Thyroid gland (tissue), 4 donors: ENCODE measurements at regions not wholly inside any gene's neighbourhood (a gene's known extent, or its start where the extent isn't known, plus 50 kb on each side); places are given as distances from the start of the nearest gene placed in this dataset.
"Not testable (repeated sequence)": the region's sequence is repeated elsewhere in the genome, so short reads cannot be mapped to it uniquely, and the experiment has no call there.

ENCODE experiments used
- DNase-seq, 2 donors: peaks; one replicate each; pipeline ENCODE4 v3.0.0-alpha.2; 2019
- H3K27ac ChIP-seq, 3 donors: fragments of 200-600 bp; sonication (generic); 1 replicate in 2 of 3; 2 replicates in 1 of 3; pipeline ENCODE4 v1.5.1; 2016 to 2019; ENCODE audit warnings: mild to moderate bottlenecking in 1 of 3, moderate library complexity in 1 of 3
- H3K27me3 ChIP-seq: fragments of 200-600 bp; sonication (generic); one replicate; pipeline ENCODE4 v1.5.1; 2019
- H3K36me3 ChIP-seq, 2 donors: fragments of 200-600 bp; sonication (generic); one replicate each; pipeline ENCODE4 v1.5.1; 2016 to 2019
- H3K4me1 ChIP-seq, 2 donors: fragments of 200-600 bp; sonication (generic); one replicate each; pipeline ENCODE4 v1.5.1; 2017 to 2019
- H3K4me3 ChIP-seq, 3 donors: fragments of 200-600 bp; sonication (generic); replicated peaks in 1 of 3; 1 replicate in 2 of 3; 2 replicates in 1 of 3; pipeline ENCODE4 v1.5.1; 2016; ENCODE audit warnings: mild to moderate bottlenecking in 1 of 3
- H3K9me3 ChIP-seq: fragments of 200-600 bp; sonication (generic); one replicate; pipeline ENCODE4 v1.5.1; 2017
- POLR2A ChIP-seq, 2 donors: fragments of 450-650 bp; IDR thresholded peaks; one replicate each; pipeline ENCODE4 v1.6.1; 2017; ENCODE audit warnings: antibody characterized with exemption in 2 of 2, mild to moderate bottlenecking in 2 of 2, moderate library complexity in 1 of 2
- WGBS, 2 donors: methylation state at CpG; one replicate each; pipeline ENCODE4 v1.1.5; 2017; 5-methylcytosine and 5-hydroxymethylcytosine counted together
- intact Hi-C: fragments of 100-400 bp; cut with DNase I; formaldehyde crosslinking; loops from one replicate; pipeline ENCODE4 v1.15.1; 2023
- TF ChIP-seq, protein P1 (sequence below), 6 experiments: fragments of 200-600 bp in 3 of 6; fragments of 450-650 bp in 3 of 6; sonication (generic) in 3 of 6; IDR thresholded peaks; one replicate each; pipeline ENCODE4 v1.5.1; 2016 to 2019; ENCODE audit warnings: antibody characterized with exemption in 6 of 6, mild to moderate bottlenecking in 2 of 6, inconsistent platforms in 1 of 6, moderate library complexity in 1 of 6

- intact Hi-C loops = no loop called here
- DNase-seq = no peak
- 76 to 84% methylated on average over 5 of the region's 5 CpGs for WGBS, 2 donors
- no peaks in the 10 kb centered on the region for H3K9me3 ChIP-seq
- H3K27ac ChIP-seq = no peak overlapping the region
- H3K4me1 ChIP-seq = no peaks in the 10 kb centered on the region
- no peaks in the 10 kb centered on the region for H3K36me3 ChIP-seq
- TF ChIP-seq, protein P1, sequence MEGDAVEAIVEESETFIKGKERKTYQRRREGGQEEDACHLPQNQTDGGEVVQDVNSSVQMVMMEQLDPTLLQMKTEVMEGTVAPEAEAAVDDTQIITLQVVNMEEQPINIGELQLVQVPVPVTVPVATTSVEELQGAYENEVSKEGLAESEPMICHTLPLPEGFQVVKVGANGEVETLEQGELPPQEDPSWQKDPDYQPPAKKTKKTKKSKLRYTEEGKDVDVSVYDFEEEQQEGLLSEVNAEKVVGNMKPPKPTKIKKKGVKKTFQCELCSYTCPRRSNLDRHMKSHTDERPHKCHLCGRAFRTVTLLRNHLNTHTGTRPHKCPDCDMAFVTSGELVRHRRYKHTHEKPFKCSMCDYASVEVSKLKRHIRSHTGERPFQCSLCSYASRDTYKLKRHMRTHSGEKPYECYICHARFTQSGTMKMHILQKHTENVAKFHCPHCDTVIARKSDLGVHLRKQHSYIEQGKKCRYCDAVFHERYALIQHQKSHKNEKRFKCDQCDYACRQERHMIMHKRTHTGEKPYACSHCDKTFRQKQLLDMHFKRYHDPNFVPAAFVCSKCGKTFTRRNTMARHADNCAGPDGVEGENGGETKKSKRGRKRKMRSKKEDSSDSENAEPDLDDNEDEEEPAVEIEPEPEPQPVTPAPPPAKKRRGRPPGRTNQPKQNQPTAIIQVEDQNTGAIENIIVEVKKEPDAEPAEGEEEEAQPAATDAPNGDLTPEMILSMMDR (IDR thresholded peaks at IDR 0.05) = no peak
- TF ChIP-seq POLR2A (IDR thresholded peaks at IDR 0.05) = no peak
- no peaks in the 10 kb centered on the region for H3K27me3 ChIP-seq
- no peak overlapping the region for H3K4me3 ChIP-seq
These were observed 218.3 kb upstream of the ZC4H2 start for GRCh38 chrX:65194547-65194946.

DNA sequence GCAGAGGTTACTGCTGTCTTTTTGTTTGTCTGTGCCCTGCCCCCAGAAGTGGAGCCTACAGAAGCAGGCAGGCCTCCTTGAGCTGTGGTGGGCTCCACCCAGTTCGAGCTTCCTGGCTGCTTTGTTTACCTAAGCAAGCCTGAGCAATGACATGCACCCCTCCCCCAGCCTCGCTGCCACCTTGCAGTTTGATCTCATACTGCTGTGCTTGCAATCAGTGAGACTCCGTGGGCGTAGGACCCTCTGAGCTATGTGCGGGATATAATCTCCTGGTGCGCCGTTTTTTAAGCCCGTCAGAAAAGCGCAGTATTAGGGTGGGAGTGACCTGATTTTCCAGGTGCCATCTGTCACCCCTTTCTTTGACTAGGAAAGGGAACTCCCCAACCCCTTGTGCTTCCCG, 187.1 kb upstream of the ZC4H2 start:
- H3K9me3 ChIP-seq, H3K4me3 ChIP-seq, H3K27me3 ChIP-seq, H3K36me3 ChIP-seq, H3K27ac ChIP-seq, H3K4me1 ChIP-seq, DNase-seq, intact Hi-C loops: not testable (repeated sequence)
- 92 to 100% methylated on average over 7 of the region's 10 CpGs for WGBS, 2 donors

DNA sequence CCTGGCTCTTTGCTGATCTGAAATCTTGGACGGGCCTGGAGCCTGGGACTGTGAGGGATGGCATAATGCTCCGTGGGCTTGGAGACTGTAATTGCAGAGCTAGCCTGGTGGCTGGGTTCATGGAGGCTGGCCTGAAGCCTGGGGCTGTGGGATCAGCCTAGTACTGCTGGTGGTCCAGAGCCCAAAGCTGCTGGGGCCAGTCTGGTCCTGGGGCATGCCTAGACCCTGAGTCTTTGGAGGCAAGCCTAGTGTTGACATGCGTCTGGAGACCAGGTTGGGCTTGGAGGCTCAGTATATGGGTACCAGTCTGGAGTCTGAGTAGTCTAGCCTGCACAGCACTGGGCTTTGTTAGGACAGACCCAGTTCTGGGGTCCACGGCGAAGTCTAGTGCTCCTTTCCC, 172.0 kb upstream of the ZC4H2 start:
- H3K27me3 ChIP-seq = no peaks in the 10 kb centered on the region
- DNase-seq = no peak
- 100% methylated on average over 1 of the region's 5 CpGs; no CpG with 5 or more reads in 1 of the 2 donors for WGBS, 2 donors
- no peak overlapping the region for H3K27ac ChIP-seq
- H3K4me1 ChIP-seq = no peaks in the 10 kb centered on the region
- no peaks in the 10 kb centered on the region for H3K36me3 ChIP-seq
- no peak overlapping the region for H3K4me3 ChIP-seq
- intact Hi-C loops = no loop called here
- no peaks in the 10 kb centered on the region for H3K9me3 ChIP-seq
- no peak for TF ChIP-seq POLR2A (IDR thresholded peaks at IDR 0.05)
- TF ChIP-seq, protein P1 (IDR thresholded peaks at IDR 0.05) = no peak

GRCh38 chrX:65136424-65136823, 160.2 kb upstream of the ZC4H2 start:
- 37 to 38% methylated on average over 1 of the region's 1 CpG for WGBS, 2 donors

DNA sequence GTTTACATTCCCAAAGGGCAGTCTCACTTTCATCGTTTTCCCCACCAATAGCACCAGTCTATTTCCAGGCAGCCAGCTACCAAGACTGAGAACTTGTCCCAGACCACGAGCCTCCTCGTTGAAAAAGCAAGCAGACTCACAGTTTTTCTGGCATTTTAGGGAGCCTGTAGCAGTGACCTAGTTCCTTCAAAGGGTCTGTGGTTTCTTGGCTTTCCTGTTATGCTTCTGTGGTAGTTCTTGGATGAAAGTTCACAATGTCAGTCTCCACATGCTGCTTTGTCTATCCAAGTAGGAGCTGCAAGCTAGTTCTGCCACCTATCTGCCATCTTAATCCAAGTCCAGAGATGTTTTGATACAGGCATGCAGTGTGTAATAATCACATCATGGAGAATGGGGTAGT, 151.6 kb upstream of the ZC4H2 start:
- no peaks in the 10 kb centered on the region for H3K9me3 ChIP-seq
- 63 to 92% methylated on average over 3 of the region's 3 CpGs for WGBS, 2 donors
- intact Hi-C loops = no loop called here
- H3K27me3 ChIP-seq = no peaks in the 10 kb centered on the region
- H3K27ac ChIP-seq = no peak overlapping the region
- no peaks in the 10 kb centered on the region for H3K4me1 ChIP-seq
- DNase-seq = no peak
- H3K4me3 ChIP-seq = no peak overlapping the region
- H3K36me3 ChIP-seq = no peaks in the 10 kb centered on the region
- TF ChIP-seq, protein P1 (IDR thresholded peaks at IDR 0.05) = no peak
- no peak for TF ChIP-seq POLR2A (IDR thresholded peaks at IDR 0.05)

More at GRCh38 chrX:65136424-65136823, 160.2 kb upstream of the ZC4H2 start:
- Histone ChIP-seq H3K27me3 (no peaks in the 10 kb centered on the region), H3K9me3 (no peaks in the 10 kb centered on the region), H3K4me1 (no peaks in the 10 kb centered on the region), H3K4me3 (no peak overlapping the region), H3K27ac (no peak overlapping the region), H3K36me3 (no peaks in the 10 kb centered on the region)
- no peak for TF ChIP-seq POLR2A (IDR thresholded peaks at IDR 0.05)
- TF ChIP-seq, protein P1 (IDR thresholded peaks at IDR 0.05) = no peak
- no peak for DNase-seq
- intact Hi-C loops = no loop called here

GRCh38 chrX:65098851-65099250, 122.6 kb upstream of the ZC4H2 start:
- TF ChIP-seq POLR2A (IDR thresholded peaks at IDR 0.05) = no peak
- TF ChIP-seq, protein P1 (IDR thresholded peaks at IDR 0.05) = no peak
- no peaks in the 10 kb centered on the region for H3K27me3 ChIP-seq
- H3K4me1 ChIP-seq = no peaks in the 10 kb centered on the region
- H3K36me3 ChIP-seq = no peaks in the 10 kb centered on the region
- no peak overlapping the region for H3K4me3 ChIP-seq
- H3K27ac ChIP-seq = no peak overlapping the region
- no peaks in the 10 kb centered on the region for H3K9me3 ChIP-seq
- DNase-seq = no peak
- WGBS, 2 donors = 80 to 89% methylated on average over 2 to 3 of the region's 3 CpGs
- intact Hi-C loops = no loop called here
